ENCODE measurements at regions not wholly inside any gene's neighbourhood (a gene's known extent, or its start where the extent isn't known, plus 50 kb on each side); places are given as distances from the start of the nearest gene placed in this dataset.
"Not testable (repeated sequence)": the region's sequence is repeated elsewhere in the genome, so short reads cannot be mapped to it uniquely, and the experiment has no call there.

GRCh38 chr5:68110264-68110663, 105.3 kb upstream of the PIK3R1 start:
- Histone ChIP-seq H3K27ac (ENCODE audit: extremely low read depth, low read depth, low read length) (no peak overlapping the region), H3K4me1 (ENCODE audit: control insufficient read depth, insufficient read depth, low read length) (no peaks in the 10 kb centered on the region; the same call in 1 of the 2 replicates), H3K9me3 (ENCODE audit: control insufficient read depth, insufficient read depth, low read depth, low read length) (no peaks in the 10 kb centered on the region), H3K36me3 (ENCODE audit: control insufficient read depth in 2 of 2, insufficient read depth in 1 of 2, low read length in 2 of 2) (no peaks in the 10 kb centered on the region), H3K4me3 (ENCODE audit: low read depth, low read length) (no peak overlapping the region)
- ChIA-PET CTCF (no interaction called here), POLR2A (no interaction called here)
- no peak for TF ChIP-seq ZNF585B (tag by site-specific recombination; IDR thresholded peaks at IDR 0.05)

GRCh38 chr5:68104217-68104616, 111.3 kb upstream of the PIK3R1 start:
- H3K4me3 ChIP-seq (ENCODE audit: low read depth, low read length); POLR2A ChIA-PET: not testable (repeated sequence)

GRCh38 chr5:68103297-68103696, 112.3 kb upstream of the PIK3R1 start:
- H3K9me3 ChIP-seq (ENCODE audit: control insufficient read depth, insufficient read depth, low read depth, low read length); H3K4me1 ChIP-seq (ENCODE audit: control insufficient read depth, insufficient read depth, low read length); H3K27ac ChIP-seq (ENCODE audit: extremely low read depth, low read depth, low read length); CTCF ChIA-PET; H3K36me3 ChIP-seq (ENCODE audit: control insufficient read depth in 2 of 2, insufficient read depth in 1 of 2, low read length in 2 of 2); POLR2A ChIA-PET; H3K4me3 ChIP-seq (ENCODE audit: low read depth, low read length): not testable (repeated sequence)

More at GRCh38 chr5:68104217-68104616, 111.3 kb upstream of the PIK3R1 start:
- H3K4me1 ChIP-seq (ENCODE audit: control insufficient read depth, insufficient read depth, low read length); H3K27ac ChIP-seq (ENCODE audit: extremely low read depth, low read depth, low read length); H3K36me3 ChIP-seq (ENCODE audit: control insufficient read depth in 2 of 2, insufficient read depth in 1 of 2, low read length in 2 of 2); H3K9me3 ChIP-seq (ENCODE audit: control insufficient read depth, insufficient read depth, low read depth, low read length); CTCF ChIA-PET: not testable (repeated sequence)
- TF ChIP-seq ZNF529 (tag by site-specific recombination; IDR thresholded peaks at IDR 0.05; ENCODE audit: insufficient replicate concordance), result peak; percentile 63

- TF ChIP-seq PRDM1 (tag by site-specific recombination; IDR thresholded peaks at IDR 0.05) (no peak), ZNF610 (tag by site-specific recombination; IDR thresholded peaks at IDR 0.05; ENCODE audit: borderline replicate concordance) (peak; percentile 97), ZNF791 (tag by site-specific recombination; IDR thresholded peaks at IDR 0.05) (no peak), KLF1 (tag by site-specific recombination; IDR thresholded peaks at IDR 0.05) (no peak), ZNF555 (tag by site-specific recombination; conservative IDR thresholded peaks at IDR 0.05) (no peak), RBAK (tag by site-specific recombination; IDR thresholded peaks at IDR 0.05) (no peak), ZFHX2 (tag by site-specific recombination; conservative IDR thresholded peaks at IDR 0.05) (no peak), SCRT2 (tag by site-specific recombination; IDR thresholded peaks at IDR 0.05) (no peak)
- Histone ChIP-seq H3K4me3 (ENCODE audit: low read depth, low read length) (no peak overlapping the region), H3K9me3 (ENCODE audit: control insufficient read depth, insufficient read depth, low read depth, low read length) (no peaks in the 10 kb centered on the region), H3K4me1 (ENCODE audit: control insufficient read depth, insufficient read depth, low read length) (no peaks in the 10 kb centered on the region), H3K27ac (ENCODE audit: extremely low read depth, low read depth, low read length) (no peak overlapping the region), H3K36me3 (ENCODE audit: control insufficient read depth in 2 of 2, insufficient read depth in 1 of 2, low read length in 2 of 2) (no peaks in the 10 kb centered on the region)
- POLR2A ChIA-PET, result no interaction called here
- CTCF ChIA-PET, result no interaction called here
Measured at GRCh38 chr5:68099327-68099726, 116.2 kb upstream of the PIK3R1 start.

- CTCF ChIA-PET, result interaction anchor here (1.0 kb wide), 1 partner anchor 848 kb away, joined by 3 read pairs; no protein-coding TSS in a partner anchor
- no peak overlapping the region for H3K4me3 ChIP-seq (ENCODE audit: low read depth, low read length)
- no peaks in the 10 kb centered on the region for H3K36me3 ChIP-seq (ENCODE audit: control insufficient read depth in 2 of 2, insufficient read depth in 1 of 2, low read length in 2 of 2)
- no peaks in the 10 kb centered on the region for H3K9me3 ChIP-seq (ENCODE audit: control insufficient read depth, insufficient read depth, low read depth, low read length)
- no peaks in the 10 kb centered on the region for H3K4me1 ChIP-seq (ENCODE audit: control insufficient read depth, insufficient read depth, low read length)
- no peak overlapping the region for H3K27ac ChIP-seq (ENCODE audit: extremely low read depth, low read depth, low read length)
- TF ChIP-seq ZNF664 (tag by site-specific recombination; IDR thresholded peaks at IDR 0.05) (no peak), ZNF121 (tag by site-specific recombination; IDR thresholded peaks at IDR 0.05) (no peak), ZSCAN18 (tag by site-specific recombination; IDR thresholded peaks at IDR 0.05) (no peak), ZBTB11 (tag by site-specific recombination; conservative IDR thresholded peaks at IDR 0.05; ENCODE audit: low read depth) (no peak), ZSCAN16 (tag by site-specific recombination; IDR thresholded peaks at IDR 0.05) (no peak), ZNF140 (tag by site-specific recombination; IDR thresholded peaks at IDR 0.05) (no peak), SCRT2 (tag by site-specific recombination; IDR thresholded peaks at IDR 0.05) (no peak), GFI1B (tag by site-specific recombination; IDR thresholded peaks at IDR 0.05) (no peak)
- POLR2A ChIA-PET, result no interaction called here
Measured at GRCh38 chr5:68093455-68094159, 121.9 kb upstream of the PIK3R1 start.

Measured in HEK293 (cell line).